ENCODE measurements at regions not wholly inside any gene's neighbourhood (a gene's known extent, or its start where the extent isn't known, plus 50 kb on each side); places are given as distances from the start of the nearest gene placed in this dataset.
A peak's percentile ranks its signal among the peaks of the same experiment; 100 is the strongest.

DNA sequence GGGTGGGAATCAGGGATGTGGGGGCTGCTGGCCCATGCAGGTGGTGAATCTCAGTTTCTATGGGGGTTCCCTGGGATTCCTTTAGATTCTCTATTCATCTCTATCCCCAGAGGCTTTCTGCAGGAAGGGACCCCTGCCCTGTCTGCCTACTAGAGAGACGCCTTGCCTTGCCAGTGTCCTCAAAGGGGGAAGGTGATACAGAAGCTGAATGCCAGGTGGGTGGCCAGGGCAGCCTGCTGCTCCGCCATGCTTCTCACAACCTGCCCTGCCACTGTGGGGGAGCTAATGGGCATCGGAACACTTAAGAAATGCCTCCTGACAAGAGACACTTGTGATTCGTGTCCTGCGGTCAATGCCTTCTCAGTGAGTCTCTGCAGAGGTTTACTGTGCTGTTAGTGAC lies 368.4 kb downstream of the EN1 start:
- no peak for DNase-seq (ENCODE audit: low read depth, low spot score)
- in situ Hi-C loops (cut with HindIII; ENCODE audit: low pct_unique_long_range_greater_than_20kb, low sequenced_read_pairs), result no loop called here

DNA sequence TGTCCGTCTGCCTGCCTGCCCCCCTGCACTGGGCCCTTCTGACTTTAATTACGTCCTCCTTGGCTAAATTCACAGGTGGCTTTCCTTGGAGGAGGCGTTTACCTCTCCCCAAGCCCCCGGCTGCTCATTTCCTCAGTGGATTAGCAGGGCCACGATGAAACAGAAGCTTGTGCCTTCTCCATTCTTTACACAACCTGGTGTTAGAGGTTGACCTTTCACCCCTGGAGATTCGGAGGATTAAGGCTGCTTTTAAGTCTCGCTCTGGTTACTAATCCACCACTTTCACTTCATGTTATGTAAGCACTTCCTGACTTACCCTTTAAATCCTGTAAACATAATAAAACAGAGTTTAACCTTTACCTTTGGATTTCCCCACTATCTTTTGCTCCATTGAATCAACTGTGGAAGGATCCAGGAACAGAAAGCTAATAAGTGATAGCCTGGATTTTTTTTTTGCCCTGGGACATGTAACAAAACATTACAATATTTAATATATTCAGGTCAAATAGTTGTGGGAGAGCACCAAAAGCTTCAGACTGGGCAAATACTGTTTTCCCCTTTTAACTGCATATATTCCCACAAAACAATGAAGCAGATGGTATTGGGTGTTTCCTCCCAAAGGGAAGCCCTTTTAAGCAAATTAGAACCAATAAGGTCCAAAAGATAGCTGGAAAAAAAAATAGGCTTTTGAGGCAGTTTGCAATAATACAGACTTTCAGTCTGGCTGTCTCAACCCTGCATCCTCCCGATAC lies 370.2 kb downstream of the EN1 start:
- no peak for DNase-seq (ENCODE audit: low read depth, low spot score)
- in situ Hi-C loops (cut with HindIII; ENCODE audit: low pct_unique_long_range_greater_than_20kb, low sequenced_read_pairs), result no loop called here

DNA sequence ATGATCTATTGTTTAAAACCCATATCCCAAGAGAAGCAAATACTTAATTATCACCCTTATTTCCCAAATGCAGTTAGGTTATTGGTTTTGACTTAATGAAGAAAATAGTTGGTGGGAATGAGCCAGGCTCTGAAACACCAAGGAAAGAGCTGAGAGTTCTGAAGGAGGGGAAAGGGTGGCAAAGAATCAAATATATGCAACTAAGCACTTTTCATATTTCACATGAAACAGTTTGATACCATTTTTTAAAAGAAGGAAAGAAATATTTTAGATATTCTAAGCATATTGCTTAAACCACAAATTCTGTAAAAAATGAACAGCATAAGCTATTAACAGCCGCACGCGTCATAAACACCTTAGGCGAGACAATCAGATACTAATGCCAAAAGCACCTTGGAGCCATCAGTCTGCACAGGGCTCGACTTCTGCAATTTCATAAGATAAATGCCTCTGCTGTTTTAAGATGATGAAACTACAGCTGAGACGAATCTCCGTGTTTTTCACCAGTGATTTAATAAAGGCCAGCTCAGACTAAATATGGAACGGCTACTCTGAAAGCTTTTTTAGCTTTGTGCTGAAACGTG lies 371.7 kb downstream of the EN1 start:
- DNase-seq (ENCODE audit: low read depth, low spot score), result no peak
- in situ Hi-C loops (cut with HindIII; ENCODE audit: low pct_unique_long_range_greater_than_20kb, low sequenced_read_pairs), result no loop called here

DNA sequence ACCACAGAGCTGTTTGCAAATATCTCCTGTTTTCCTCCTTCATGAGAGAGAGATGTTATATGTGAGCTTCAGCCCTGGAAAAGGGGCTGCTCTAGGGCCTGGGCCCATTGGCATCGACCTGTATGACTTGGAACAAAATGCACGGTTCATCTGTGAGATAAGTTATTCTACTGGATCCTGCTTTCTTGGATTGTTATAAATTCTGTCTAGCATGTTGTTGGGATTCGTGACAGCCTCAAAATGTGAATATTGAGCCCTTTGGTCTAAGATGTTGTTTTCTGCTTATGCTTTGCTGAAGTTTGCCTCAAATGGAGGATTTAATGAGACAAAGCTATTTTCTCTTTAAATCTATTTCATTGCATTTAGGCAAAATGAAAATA lies 372.9 kb downstream of the EN1 start:
- in situ Hi-C loops (cut with HindIII; ENCODE audit: low pct_unique_long_range_greater_than_20kb, low sequenced_read_pairs), result no loop called here
- no peak for DNase-seq (ENCODE audit: low read depth, low spot score)

DNA sequence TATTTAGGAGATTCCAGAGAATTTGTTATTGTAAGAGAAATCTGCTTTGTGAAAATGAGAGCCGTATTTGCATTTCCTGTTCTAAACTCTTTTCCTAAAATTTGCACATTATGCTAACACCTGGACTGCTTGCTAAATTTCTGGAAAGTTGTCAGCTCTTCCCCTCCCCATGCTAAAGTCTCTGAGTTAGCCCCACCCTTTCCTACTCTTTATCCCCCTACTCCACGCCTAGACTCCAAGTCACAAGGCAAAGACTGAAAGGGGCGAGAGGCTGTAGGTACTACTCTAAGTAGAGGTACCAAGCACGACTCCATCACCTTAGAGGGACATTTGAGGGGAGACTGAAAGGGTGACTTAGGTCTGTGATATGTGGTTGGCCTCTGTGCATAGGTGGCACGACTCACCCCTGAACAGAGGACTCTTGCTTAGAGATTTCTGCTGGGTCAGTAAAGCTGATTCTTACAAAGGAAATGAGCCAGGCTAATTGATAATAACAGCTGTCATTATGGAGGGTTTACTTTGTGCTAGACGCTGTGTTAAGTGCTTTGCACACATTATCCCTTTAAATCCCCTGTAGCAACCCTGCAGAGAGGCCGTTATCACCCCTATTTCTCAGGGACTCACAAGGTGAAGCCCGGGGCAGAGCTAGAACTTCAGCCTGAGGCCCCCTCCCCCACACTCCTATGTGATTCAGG lies 373.5 kb downstream of the EN1 start:
- no peak for DNase-seq (ENCODE audit: low read depth, low spot score)
- in situ Hi-C loops (cut with HindIII; ENCODE audit: low pct_unique_long_range_greater_than_20kb, low sequenced_read_pairs), result no loop called here

DNA sequence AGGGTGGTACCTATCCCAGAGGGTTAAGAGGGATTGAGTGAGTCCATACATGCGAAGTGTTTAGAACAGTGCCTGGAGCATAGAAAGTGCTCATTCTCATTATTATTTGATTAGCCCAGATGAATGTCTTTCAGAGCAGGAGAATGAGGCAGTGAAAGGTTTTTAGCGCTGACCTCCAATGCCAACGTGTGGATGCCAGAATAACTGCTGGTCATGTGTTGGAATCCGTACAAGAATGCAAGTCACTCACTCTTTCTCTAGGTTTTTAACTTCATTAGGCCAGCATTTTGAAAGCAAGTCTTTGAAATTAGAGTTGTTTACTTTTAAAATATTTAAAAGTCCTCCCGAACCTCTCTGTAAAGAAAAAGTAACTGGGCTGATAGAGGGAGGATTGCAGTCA lies 374.2 kb downstream of the EN1 start:
- in situ Hi-C loops (cut with HindIII; ENCODE audit: low pct_unique_long_range_greater_than_20kb, low sequenced_read_pairs), result no loop called here
- DNase-seq (ENCODE audit: low read depth, low spot score), result no peak

DNA sequence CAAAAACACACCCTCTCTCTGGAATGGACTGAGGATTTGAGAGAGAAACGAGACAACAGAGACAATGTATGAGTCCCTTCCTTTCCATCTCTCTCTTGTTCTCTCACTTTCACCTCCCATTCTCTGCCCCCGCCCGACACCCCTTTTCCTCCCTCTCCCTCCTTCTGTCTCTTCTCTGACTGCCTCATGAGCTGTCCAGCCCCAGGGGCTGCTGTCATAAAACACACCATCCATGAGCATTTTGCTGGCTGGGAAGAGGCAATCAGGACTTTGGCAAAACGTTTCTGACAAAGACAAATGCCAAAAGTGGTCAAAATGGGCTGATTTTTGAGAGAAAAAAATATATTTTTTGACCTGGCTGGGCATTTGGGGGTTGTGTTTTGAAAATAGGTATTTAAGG lies 377.2 kb downstream of the EN1 start:
- in situ Hi-C loops (cut with HindIII; ENCODE audit: low pct_unique_long_range_greater_than_20kb, low sequenced_read_pairs), result no loop called here
- no peak for DNase-seq (ENCODE audit: low read depth, low spot score)

DNA sequence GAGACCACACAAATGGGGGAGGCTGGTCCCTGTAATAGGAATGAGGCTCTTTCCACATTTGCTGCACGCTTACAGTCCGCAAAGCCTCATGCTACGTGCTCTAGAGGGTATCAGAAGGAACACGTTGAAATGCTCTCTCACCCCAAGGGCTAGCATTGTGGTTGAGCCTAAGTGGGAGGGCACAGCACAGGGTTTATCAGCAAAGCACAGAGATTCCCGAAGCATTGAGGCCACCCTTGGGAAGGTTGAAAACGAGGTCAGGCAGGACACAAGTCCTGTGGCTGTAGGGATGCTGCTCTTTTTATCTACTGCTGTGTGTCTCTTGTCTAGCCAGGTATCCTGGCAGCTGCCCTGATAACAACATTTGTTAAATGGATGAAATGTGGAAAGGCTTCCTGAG lies 378.3 kb downstream of the EN1 start:
- in situ Hi-C loops (cut with HindIII; ENCODE audit: low pct_unique_long_range_greater_than_20kb, low sequenced_read_pairs), result no loop called here
- no peak for DNase-seq (ENCODE audit: low read depth, low spot score)

DNA sequence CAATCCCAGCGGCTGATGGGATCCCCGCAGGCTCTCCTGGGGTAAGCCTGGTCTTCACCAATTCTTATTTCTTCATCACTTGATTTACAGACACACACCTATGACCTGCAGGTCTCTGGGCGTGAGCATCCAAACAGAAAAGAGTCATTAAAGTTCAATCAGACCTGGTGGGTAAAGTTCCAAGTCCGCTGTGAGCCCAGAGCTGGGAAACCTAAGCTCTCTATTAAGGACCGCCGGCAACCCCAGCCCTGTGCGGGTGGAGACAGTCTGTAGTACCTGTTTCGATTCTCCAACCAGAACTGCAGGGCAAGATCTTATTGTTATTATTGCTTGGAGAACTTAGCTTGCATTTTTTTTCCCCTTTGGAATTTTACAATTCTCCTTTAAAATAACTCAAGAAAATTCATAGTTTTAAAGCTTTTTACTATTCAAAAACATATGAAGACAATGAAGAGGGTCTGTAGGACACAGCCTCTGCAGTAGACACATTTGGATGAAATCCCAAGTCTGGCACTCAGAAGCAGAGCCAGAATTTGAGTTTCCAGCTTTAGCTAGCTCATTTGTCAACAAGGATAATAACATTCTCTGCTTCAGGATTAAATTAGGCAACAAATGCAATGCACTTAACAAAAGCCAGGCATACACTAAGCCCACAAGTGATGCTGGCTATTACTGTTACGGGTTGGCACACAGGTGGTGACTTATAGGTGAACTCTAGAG lies 376.4 kb downstream of the INSIG2 start:
- in situ Hi-C loops (cut with HindIII; ENCODE audit: low pct_unique_long_range_greater_than_20kb, low sequenced_read_pairs), result no loop called here
- no peak for DNase-seq (ENCODE audit: low read depth, low spot score)

DNA sequence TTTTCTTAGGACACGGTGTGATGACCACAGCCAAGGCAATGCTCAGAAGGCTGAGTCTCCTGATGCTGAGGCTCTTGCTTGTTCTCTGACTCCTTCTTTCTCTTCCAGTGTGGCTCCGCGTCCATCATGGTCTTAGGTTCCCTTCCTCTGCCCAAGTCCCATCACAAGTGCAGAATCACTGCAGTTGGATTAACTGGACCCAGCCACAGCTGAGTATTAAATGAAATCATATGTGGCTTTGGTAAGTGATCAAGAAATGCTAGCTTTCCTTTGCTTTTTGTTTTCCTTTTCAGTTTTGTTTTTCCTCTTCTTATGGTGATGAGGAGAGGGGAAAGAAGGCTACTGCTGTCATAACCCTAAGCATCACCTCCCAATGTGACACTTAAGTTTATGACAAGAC lies 375.8 kb downstream of the INSIG2 start:
- in situ Hi-C loops (cut with HindIII; ENCODE audit: low pct_unique_long_range_greater_than_20kb, low sequenced_read_pairs), result no loop called here

DNA sequence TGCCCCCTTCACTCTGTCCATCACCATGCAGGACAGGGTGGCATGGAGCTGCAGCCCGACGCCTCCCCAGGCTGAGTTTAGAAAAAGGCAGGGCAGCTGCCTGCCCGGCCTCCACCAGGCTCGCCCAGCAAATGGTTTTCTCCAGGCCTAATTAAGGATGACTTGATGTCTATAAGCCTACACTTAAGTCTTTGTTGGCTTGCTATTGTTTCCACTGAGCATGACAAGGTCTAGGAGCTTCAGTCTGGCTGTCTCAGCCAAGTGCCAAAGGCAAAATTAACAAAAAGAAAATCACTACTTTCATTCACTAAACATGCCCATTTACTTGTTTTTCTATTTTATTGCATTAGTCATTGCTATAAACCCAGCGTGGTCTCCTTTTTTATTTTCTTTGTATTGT lies 372.2 kb downstream of the INSIG2 start:
- DNase-seq (ENCODE audit: low read depth, low spot score), result no peak
- in situ Hi-C loops (cut with HindIII; ENCODE audit: low pct_unique_long_range_greater_than_20kb, low sequenced_read_pairs), result no loop called here

More for the DNA sequence above, 375.8 kb downstream of the INSIG2 start:
- no peak for DNase-seq (ENCODE audit: low read depth, low spot score)

DNA sequence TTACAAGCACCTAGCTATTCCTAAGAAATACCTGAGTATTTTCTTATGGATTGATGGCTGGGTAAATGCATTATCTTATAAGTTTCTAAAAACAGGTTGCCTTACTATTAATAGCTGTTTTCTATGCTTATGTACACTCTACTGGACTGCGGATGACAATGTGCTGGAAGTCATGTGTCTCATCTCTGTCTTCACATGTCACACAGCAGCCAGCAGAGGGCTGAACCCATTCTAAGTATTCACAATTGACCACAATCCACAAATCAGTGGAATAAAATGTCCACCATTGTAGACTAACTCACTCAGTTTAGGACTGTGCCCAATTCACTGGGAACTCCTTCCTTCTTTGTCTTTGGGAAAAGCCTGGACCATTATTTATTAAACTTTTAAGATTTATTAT lies 371.2 kb downstream of the INSIG2 start:
- in situ Hi-C loops (cut with HindIII; ENCODE audit: low pct_unique_long_range_greater_than_20kb, low sequenced_read_pairs), result no loop called here
- DNase-seq (ENCODE audit: low read depth, low spot score), result peak; percentile 3

DNA sequence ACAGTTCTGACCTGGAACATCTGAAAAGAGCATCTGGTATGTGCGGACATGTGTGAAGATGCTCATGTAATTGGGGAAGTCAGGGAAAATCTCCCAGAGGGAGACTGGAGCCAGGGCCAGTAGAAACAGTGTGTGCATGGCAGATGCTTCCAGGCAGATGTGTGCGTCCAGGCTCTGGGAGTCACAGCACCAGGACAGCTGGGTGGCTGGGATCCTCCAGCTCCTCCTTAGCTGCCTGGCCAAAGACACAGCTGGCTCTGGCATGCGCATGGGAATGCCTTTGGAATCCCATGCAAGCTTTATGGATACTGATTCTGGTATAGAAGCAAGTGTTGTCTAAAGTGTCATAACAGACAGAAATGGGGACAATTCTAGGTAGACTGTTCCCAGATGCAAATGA lies 369.7 kb downstream of the INSIG2 start:
- in situ Hi-C loops (cut with HindIII; ENCODE audit: low pct_unique_long_range_greater_than_20kb, low sequenced_read_pairs), result no loop called here
- DNase-seq (ENCODE audit: low read depth, low spot score), result no peak

DNA sequence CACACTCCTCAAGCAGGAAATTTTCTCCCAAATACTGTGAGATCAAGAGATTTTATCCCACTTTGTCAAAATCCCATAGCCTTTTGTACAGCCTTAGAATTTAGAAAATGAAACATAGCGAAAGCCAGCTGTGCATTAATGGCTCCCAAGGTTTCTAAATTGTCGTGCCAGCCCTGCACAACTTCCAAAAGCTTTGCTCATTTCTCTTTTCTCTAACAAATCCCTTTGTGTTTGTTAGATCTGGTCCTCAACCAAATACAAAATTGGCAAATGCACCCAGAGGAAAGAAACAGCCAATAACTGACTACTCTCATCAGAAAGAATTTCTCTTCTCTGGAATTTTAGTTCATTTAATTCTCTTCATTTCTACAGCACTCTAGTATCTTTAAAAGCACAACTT lies 361.1 kb downstream of the INSIG2 start:
- no peak for DNase-seq (ENCODE audit: low read depth, low spot score)
- in situ Hi-C loops (cut with HindIII; ENCODE audit: low pct_unique_long_range_greater_than_20kb, low sequenced_read_pairs), result no loop called here

DNA sequence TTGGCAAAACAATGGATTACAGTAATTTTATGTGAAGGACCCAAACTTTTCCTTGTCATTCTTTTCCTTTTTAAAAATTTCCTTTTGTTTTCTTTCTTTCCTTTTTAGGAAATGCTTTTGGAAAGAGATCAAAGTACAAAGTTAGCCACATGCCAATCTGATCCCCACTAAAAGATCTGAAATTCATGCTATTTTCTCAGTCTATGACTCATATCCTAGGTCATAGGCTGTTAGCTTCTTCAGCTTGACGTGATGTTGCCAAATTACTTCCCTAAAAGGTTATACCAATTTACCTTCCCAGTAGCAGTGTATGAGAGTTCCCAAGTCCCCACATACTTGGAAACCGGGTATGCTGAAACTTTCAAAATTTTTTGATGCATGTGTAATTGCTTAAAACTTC lies 355.3 kb downstream of the INSIG2 start:
- in situ Hi-C loops (cut with HindIII; ENCODE audit: low pct_unique_long_range_greater_than_20kb, low sequenced_read_pairs), result no loop called here
- DNase-seq (ENCODE audit: low read depth, low spot score), result no peak

DNA sequence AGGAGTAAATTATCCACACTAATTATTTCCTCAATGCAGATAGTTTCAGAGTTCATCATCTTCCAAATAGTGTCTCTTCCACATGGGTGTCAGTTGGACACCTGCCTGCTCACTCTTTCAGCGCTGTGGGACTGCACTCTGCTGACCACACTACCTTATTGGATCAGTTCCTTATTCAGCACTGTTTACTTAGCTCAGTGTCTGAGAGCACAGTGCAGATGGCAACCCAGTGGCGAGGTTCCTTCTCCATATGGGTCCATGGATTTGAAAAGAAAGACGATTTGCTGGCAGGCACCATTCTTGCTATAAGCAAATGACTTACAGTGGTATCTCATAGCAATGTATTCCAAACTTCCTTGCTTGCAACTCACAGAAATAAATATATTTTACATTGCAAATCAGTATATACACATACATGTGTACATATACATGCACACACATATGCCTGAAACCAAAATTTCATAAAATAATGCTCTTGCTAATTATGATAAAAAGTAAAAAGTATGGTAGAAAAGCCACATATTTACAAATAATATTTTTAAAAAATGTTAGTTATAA lies 354.8 kb downstream of the INSIG2 start:
- in situ Hi-C loops (cut with HindIII; ENCODE audit: low pct_unique_long_range_greater_than_20kb, low sequenced_read_pairs), result no loop called here
- DNase-seq (ENCODE audit: low read depth, low spot score), result no peak

DNA sequence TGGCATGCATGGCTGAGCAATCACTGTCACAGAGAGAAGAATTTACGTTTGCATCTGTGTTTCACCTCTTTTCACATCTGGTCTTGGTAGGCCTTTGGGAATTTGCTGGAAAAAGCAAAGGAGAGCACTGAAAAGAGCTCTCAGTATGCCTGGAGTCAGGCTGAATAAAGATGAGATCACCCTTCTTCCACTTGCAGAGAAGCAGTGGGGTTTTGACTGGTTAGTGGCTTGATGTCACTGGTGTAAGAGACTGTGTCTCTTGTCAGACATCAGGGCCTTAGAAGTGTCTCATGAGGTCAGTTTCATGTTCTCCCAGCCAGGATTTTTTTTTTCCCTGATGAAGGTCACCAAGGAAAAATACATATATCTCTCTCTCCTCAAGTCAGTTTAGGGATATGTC lies 353.8 kb downstream of the INSIG2 start:
- no peak for DNase-seq (ENCODE audit: low read depth, low spot score)
- in situ Hi-C loops (cut with HindIII; ENCODE audit: low pct_unique_long_range_greater_than_20kb, low sequenced_read_pairs), result no loop called here

DNA sequence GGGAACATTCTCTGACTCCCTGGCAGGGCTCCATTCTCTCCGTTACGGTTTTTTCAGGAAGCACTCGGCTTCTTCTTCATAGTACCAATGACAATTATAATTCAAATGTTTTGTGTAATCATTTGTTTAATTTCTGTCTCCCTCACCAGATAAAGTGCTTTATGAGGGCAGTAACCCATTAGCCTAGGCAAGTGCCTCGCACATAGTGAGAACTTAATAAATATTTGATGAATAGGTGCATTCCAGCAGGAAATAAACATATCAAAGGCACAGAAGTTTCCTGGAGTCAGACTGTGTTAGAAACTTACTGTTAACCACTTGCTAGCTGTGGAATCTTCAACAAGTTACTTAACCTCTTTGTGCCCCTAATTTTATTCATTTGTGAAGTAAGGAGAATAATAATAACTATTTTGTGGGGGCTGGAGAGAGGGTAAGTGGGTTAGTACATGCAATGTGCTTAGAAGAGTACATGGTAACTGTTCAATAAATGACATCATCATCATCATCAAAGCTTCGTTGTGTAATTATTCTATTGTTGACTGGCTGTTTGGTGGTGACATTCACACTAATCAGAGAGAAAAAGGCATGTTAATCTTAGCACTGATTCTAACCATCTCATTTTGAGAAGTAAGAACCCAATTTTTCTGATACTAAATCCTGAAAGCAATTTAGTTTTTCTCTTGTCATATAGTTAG lies 352.3 kb downstream of the INSIG2 start:
- in situ Hi-C loops (cut with HindIII; ENCODE audit: low pct_unique_long_range_greater_than_20kb, low sequenced_read_pairs), result no loop called here
- DNase-seq (ENCODE audit: low read depth, low spot score), result no peak

Measured in SK-MEL-5 (cell line).